ENCODE measurements at regions not wholly inside any gene's neighbourhood (a gene's known extent, or its start where the extent isn't known, plus 50 kb on each side); places are given as distances from the start of the nearest gene placed in this dataset.
"Not testable (repeated sequence)": the region's sequence is repeated elsewhere in the genome, so short reads cannot be mapped to it uniquely, and the experiment has no call there.

GRCh38 chr20:1747953-1748577 lies 90.5 kb upstream of the SIRPG start:
- no peak for DNase-seq

GRCh38 chr20:1742049-1742434 lies 84.5 kb upstream of the SIRPG start:
- not testable (repeated sequence) for DNase-seq

- DNase-seq: no peak
Measured at GRCh38 chr20:1741309-1742048, 83.9 kb upstream of the SIRPG start.

GRCh38 chr20:1737134-1737533 lies 79.6 kb upstream of the SIRPG start:
- DNase-seq: no peak

GRCh38 chr20:1735417-1736089 lies 78.0 kb upstream of the SIRPG start:
- DNase-seq: no peak

- DNase-seq: no peak
Measured at GRCh38 chr20:1734269-1734858, 76.8 kb upstream of the SIRPG start.

GRCh38 chr20:1731828-1732375 lies 74.3 kb upstream of the SIRPG start:
- DNase-seq: not testable (repeated sequence)

GRCh38 chr20:1730981-1731711 lies 73.6 kb upstream of the SIRPG start:
- DNase-seq: not testable (repeated sequence)

GRCh38 chr20:1727303-1727702 lies 69.7 kb upstream of the SIRPG start:
- DNase-seq: not testable (repeated sequence)

- no peak for DNase-seq
Measured at GRCh38 chr20:1724901-1725300, 67.3 kb upstream of the SIRPG start.

GRCh38 chr20:1722513-1723050 lies 65.0 kb upstream of the SIRPG start:
- DNase-seq: no peak

- DNase-seq: no peak
Measured at GRCh38 chr20:1721687-1722512, 64.3 kb upstream of the SIRPG start.

- DNase-seq: no peak
Measured at GRCh38 chr20:1720845-1721475, 63.4 kb upstream of the SIRPG start.

- no peak for DNase-seq
Measured at GRCh38 chr20:1720226-1720625, 62.6 kb upstream of the SIRPG start.

- DNase-seq: no peak
Measured at GRCh38 chr20:1718604-1719384, 61.2 kb upstream of the SIRPG start.

- no peak for DNase-seq
Measured at GRCh38 chr20:1712634-1713624, 55.4 kb upstream of the SIRPG start.

- no peak for DNase-seq
Measured at GRCh38 chr20:1711826-1712601, 54.4 kb upstream of the SIRPG start.

GRCh38 chr20:1711266-1711665 lies 53.7 kb upstream of the SIRPG start:
- no peak for DNase-seq

Data from NCI-H1436 treated with DMSO at 0.1 percent for 48 hours (cell line).